K562 (cell line): ENCODE measurements at regions not wholly inside any gene's neighbourhood (a gene's known extent, or its start where the extent isn't known, plus 50 kb on each side); places are given as distances from the start of the nearest gene placed in this dataset.

ENCODE experiments used
- ATAC-seq: fragments of 200-7000 bp; cut with Tn5 transposase; 3 replicates; pipeline ENCODE4 v1.9.1; 2020; ENCODE audit warnings: moderate library complexity
- BruUV-seq: library from RNA; stranded (reverse); fragments of 400-500 nt; replicated peaks from 2 replicates; lab custom pipeline; 2021; lab: Mats Ljungman, UMichigan
- CTCF ChIA-PET: fragments of 300-600 bp; formaldehyde crosslinking; extraction: SDS; loops from one replicate; lab custom pipeline; 2021; ENCODE audit warnings: low intra/inter-chr PET ratio; lab: Yijun Ruan, JAX
- POLR2A ChIA-PET: fragments of 300-600, 350-650 bp; sonication (Branson Sonifier 250); formaldehyde crosslinking; extraction: SDS; loops from one replicate; lab custom pipeline; 2021; ENCODE audit warnings: antibody characterized with exemption, inconsistent platforms; lab: Yijun Ruan, JAX
- DNase-seq, 4 experiments: peaks; one replicate each; pipeline versions ENCODE4 v3.0.0 to v3.0.0-alpha.2; 2011 to 2018; ENCODE audit warnings: low spot score in 3 of 4, mixed read lengths in 3 of 4; ENCODE audit errors: extremely low read depth in 1 of 4
- FAIRE-seq: peaks from 2 replicates; lab custom pipeline; 2011; peaks lifted over from hg19 to GRCh38; lab: Jason Lieb, UNC
- H2AFZ ChIP-seq: 2 replicates; pipeline ENCODE4 v1.6.0; 2011; ENCODE audit warnings: low read depth, low read length, control low read depth, inconsistent platforms
- H3K27ac ChIP-seq: fragments of 200-600 bp; 3 replicates; pipeline ENCODE4 v1.8.0; 2011; ENCODE audit warnings: low read depth, mild to moderate bottlenecking, control low read depth, inconsistent platforms, low read length, moderate library complexity, mixed read lengths; ENCODE audit errors: extremely low read depth
- H3K27me3 ChIP-seq, 2 experiments: fragments of 300-600 bp in 1 of 2; 2 replicates in 1 of 2; 3 replicates in 1 of 2; pipeline versions ENCODE4 v1.6.0 to v1.8.0; 2011; ENCODE audit warnings: inconsistent platforms in 2 of 2, low read length in 2 of 2, mild to moderate bottlenecking in 1 of 2, mixed read lengths in 1 of 2, moderate library complexity in 1 of 2; ENCODE audit not compliant: control insufficient read depth in 2 of 2, insufficient read depth in 2 of 2
- H3K36me3 ChIP-seq: fragments of 300-600 bp; 3 replicates; pipeline ENCODE4 v1.8.0; 2011; ENCODE audit warnings: mild to moderate bottlenecking, low read length, inconsistent platforms; ENCODE audit not compliant: control insufficient read depth, insufficient read depth
- H3K4me1 ChIP-seq, 2 experiments: fragments of 200-600 bp in 1 of 2; replicated peaks in 1 of 2; 2 replicates in 1 of 2; 3 replicates in 1 of 2; pipeline versions ENCODE4 v1.5.1 to v1.8.0; 2011; ENCODE audit warnings: inconsistent platforms in 2 of 2, low read length in 2 of 2, mild to moderate bottlenecking in 1 of 2, mixed read lengths in 1 of 2, moderate library complexity in 1 of 2; ENCODE audit not compliant: control insufficient read depth in 2 of 2, insufficient read depth in 2 of 2
- H3K4me2 ChIP-seq: 2 replicates; pipeline ENCODE4 v1.6.1; 2011; ENCODE audit warnings: low read length, control low read depth, inconsistent platforms, mixed read lengths; ENCODE audit not compliant: insufficient read depth
- H3K4me3 ChIP-seq: fragments of 200-600 bp; sonication (generic), shearing (Covaris generic); 2 replicates; pipeline ENCODE4 v1.5.1; 2016; ENCODE audit warnings: control low read depth, inconsistent platforms
- H3K79me2 ChIP-seq: fragments of 200-600 bp; 3 replicates; pipeline ENCODE4 v1.8.0; 2011; ENCODE audit warnings: low read length, inconsistent platforms; ENCODE audit not compliant: control insufficient read depth, insufficient read depth
- H3K9ac ChIP-seq, 2 experiments: 2 replicates each; pipeline versions ENCODE4 v1.6.0 to v1.6.1; 2011; ENCODE audit warnings: low read depth in 2 of 2, low read length in 2 of 2, control low read depth in 1 of 2, inconsistent platforms in 1 of 2, mild to moderate bottlenecking in 1 of 2, mixed read lengths in 1 of 2; ENCODE audit not compliant: insufficient read depth in 1 of 2
- H3K9me1 ChIP-seq: one replicate; pipeline ENCODE4 v1.6.0; 2011; ENCODE audit warnings: inconsistent platforms, mild to moderate bottlenecking, low read length, moderate library complexity; ENCODE audit not compliant: control insufficient read depth, insufficient read depth
- H3K9me3 ChIP-seq: replicated peaks from 2 replicates; pipeline ENCODE4 v1.5.1; 2011; ENCODE audit warnings: low read depth, low read length, inconsistent platforms; ENCODE audit not compliant: control insufficient read depth, insufficient read depth
- H4K20me1 ChIP-seq: replicated peaks from 2 replicates; pipeline ENCODE4 v1.6.1; 2011; ENCODE audit warnings: low read length, inconsistent platforms, mixed read lengths; ENCODE audit not compliant: control insufficient read depth, insufficient read depth
- ADNP ChIP-seq: fragments of 200-800 bp; sonication (Bioruptor generic); IDR thresholded peaks from 2 replicates; pipeline ENCODE4 v1.6.1; 2016; ENCODE audit warnings: missing genetic modification characterization, missing compliant biosample characterization
- CXXC5 ChIP-seq: fragments of 250-450 bp; sonication (Bioruptor Pico); IDR thresholded peaks from 2 replicates; pipeline ENCODE4 v1.8.0; 2022; ENCODE audit warnings: inconsistent platforms, mild to moderate bottlenecking, moderate library complexity
- NCOA4 ChIP-seq: fragments of 450-650 bp; IDR thresholded peaks from 2 replicates; pipeline ENCODE4 v1.6.1; 2018; ENCODE audit warnings: mild to moderate bottlenecking; ENCODE audit not compliant: partially characterized antibody
- NR4A1 ChIP-seq, 2 experiments: fragments of 250-450 bp in 1 of 2; fragments of 450-650 bp in 1 of 2; sonication (Bioruptor Pico) in 1 of 2; IDR thresholded peaks; 2 replicates each; pipeline versions ENCODE4 v1.4.0 to v1.6.1; 2016 to 2020; ENCODE audit warnings: mild to moderate bottlenecking in 2 of 2, missing compliant biosample characterization in 1 of 2, missing genetic modification characterization in 1 of 2, moderate library complexity in 1 of 2
- SMAD4 ChIP-seq: fragments of 250-450 bp; sonication (Bioruptor Pico); conservative IDR thresholded peaks from 2 replicates; pipeline ENCODE4 v1.8.0; 2021; ENCODE audit warnings: inconsistent platforms, mild to moderate bottlenecking, moderate library complexity
- SRSF3 ChIP-seq: fragments of 200-400 bp; formaldehyde crosslinking; IDR thresholded peaks from 2 replicates; pipeline ENCODE4 v1.6.1; 2016; ENCODE audit warnings: mild to moderate bottlenecking, low read length, moderate library complexity; ENCODE audit not compliant: insufficient read depth
- ZNF212 ChIP-seq: fragments of 450-650 bp; formaldehyde crosslinking; IDR thresholded peaks from 2 replicates; pipeline ENCODE4 v1.4.0; 2020; ENCODE audit warnings: mild to moderate bottlenecking
- ZNF740 ChIP-seq, 3 experiments: fragments of 200-800 bp in 1 of 3; sonication (Bioruptor generic) in 1 of 3; sonication (generic) in 1 of 3; formaldehyde crosslinking in 1 of 3; IDR thresholded peaks; 2 replicates each; pipeline versions ENCODE4 v1.6.1 to v1.8.0; 2016 to 2022; ENCODE audit warnings: mild to moderate bottlenecking in 2 of 3, missing compliant biosample characterization in 2 of 3, missing genetic modification characterization in 2 of 3, missing genetic modification reagents in 1 of 3
- WGBS: fragments of 100-300 bp; shearing (Covaris generic); methylation state at CpG from one replicate; pipeline ENCODE4 v1.1.6; 2016; ENCODE audit warnings: low coverage, mixed read lengths; ENCODE audit not compliant: insufficient coverage; ENCODE audit errors: missing lambda C conversion rate; 5-methylcytosine and 5-hydroxymethylcytosine counted together
- in situ Hi-C: fragments of 300-500 bp; cut with MboI; formaldehyde crosslinking; loops from 4 replicates; pipeline ENCODE4 v1.15.0; 2018; ENCODE audit warnings: inconsistent platforms, mixed read lengths
- intact Hi-C: fragments of 100-400 bp; cut with micrococcal nuclease; formaldehyde crosslinking; loops from 2 replicates; pipeline ENCODE4 v1.14.2; 2022
- TF ChIP-seq, protein P1 (sequence below): fragments of 450-650 bp; IDR thresholded peaks from 2 replicates; pipeline ENCODE4 v1.6.1; 2017; ENCODE audit warnings: antibody characterized with exemption, mild to moderate bottlenecking
- TF ChIP-seq, protein P2 (sequence below): sonication (generic); formaldehyde crosslinking; IDR thresholded peaks from 2 replicates; pipeline ENCODE4 v1.8.1; 2023; ENCODE audit warnings: mild to moderate bottlenecking, missing genetic modification reagents

DNA sequence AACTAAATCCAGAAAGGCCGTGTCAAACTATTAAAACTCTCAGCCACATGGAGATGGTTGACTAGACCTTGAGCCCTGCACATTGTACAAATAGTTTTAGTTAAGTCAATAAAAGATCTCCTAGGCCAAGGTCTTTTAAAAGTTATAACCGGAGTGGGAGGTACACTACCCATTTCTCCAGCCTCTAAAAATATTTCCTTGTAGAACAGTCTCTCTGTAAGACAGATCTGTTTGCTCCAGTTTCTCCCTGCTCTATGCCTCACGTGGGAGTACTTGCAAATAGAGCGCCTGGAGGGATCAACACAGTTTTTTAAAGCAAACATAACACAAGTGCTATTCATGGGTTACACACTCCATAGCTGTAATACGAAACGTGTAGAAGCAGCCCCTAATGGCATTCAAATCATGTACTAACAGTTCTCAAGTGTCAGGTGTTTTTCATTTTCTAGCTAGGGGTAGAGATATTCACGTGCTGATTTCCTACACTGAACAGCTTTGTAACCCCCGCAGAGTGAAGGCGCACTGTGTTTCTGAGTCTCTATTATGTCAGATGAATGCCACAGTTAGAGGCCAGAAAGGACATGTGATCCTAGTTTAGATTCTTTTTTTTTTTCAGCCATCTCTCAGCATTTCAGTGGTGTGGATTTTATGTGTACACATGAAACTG is 703.4 kb upstream of the GRAMD2B start:
- WGBS = 2% methylated on average over 9 of the region's 9 CpGs
- no peaks in the 10 kb centered on the region for H3K36me3 ChIP-seq
- POLR2A ChIA-PET = no interaction called here
- H3K9me3 ChIP-seq = no peaks in the 10 kb centered on the region
- H3K4me2 ChIP-seq = no peak overlapping the region
- no peaks in the 10 kb centered on the region for H3K9me1 ChIP-seq
- H3K4me1 ChIP-seq = no peaks in the 10 kb centered on the region
- no peak for TF ChIP-seq SRSF3
- no peak for TF ChIP-seq SMAD4 (CRISPR knock-in tag)
- TF ChIP-seq ZNF740 (CRISPR knock-in tag; IDR thresholded peaks at IDR 0.05) = no peak
- TF ChIP-seq ZNF740 (tag; IDR thresholded peaks at IDR 0.05) = no peak
- TF ChIP-seq ADNP (tag) = no peak
- TF ChIP-seq ZNF212 (CRISPR knock-in tag) = no peak
- TF ChIP-seq, protein P1, sequence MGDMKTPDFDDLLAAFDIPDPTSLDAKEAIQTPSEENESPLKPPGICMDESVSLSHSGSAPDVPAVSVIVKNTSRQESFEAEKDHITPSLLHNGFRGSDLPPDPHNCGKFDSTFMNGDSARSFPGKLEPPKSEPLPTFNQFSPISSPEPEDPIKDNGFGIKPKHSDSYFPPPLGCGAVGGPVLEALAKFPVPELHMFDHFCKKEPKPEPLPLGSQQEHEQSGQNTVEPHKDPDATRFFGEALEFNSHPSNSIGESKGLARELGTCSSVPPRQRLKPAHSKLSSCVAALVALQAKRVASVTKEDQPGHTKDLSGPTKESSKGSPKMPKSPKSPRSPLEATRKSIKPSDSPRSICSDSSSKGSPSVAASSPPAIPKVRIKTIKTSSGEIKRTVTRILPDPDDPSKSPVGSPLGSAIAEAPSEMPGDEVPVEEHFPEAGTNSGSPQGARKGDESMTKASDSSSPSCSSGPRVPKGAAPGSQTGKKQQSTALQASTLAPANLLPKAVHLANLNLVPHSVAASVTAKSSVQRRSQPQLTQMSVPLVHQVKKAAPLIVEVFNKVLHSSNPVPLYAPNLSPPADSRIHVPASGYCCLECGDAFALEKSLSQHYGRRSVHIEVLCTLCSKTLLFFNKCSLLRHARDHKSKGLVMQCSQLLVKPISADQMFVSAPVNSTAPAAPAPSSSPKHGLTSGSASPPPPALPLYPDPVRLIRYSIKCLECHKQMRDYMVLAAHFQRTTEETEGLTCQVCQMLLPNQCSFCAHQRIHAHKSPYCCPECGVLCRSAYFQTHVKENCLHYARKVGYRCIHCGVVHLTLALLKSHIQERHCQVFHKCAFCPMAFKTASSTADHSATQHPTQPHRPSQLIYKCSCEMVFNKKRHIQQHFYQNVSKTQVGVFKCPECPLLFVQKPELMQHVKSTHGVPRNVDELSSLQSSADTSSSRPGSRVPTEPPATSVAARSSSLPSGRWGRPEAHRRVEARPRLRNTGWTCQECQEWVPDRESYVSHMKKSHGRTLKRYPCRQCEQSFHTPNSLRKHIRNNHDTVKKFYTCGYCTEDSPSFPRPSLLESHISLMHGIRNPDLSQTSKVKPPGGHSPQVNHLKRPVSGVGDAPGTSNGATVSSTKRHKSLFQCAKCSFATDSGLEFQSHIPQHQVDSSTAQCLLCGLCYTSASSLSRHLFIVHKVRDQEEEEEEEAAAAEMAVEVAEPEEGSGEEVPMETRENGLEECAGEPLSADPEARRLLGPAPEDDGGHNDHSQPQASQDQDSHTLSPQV = no peak
- TF ChIP-seq NR4A1 (CRISPR knock-in tag; IDR thresholded peaks at IDR 0.05) = no peak
- no peak for TF ChIP-seq NR4A1 (tag; IDR thresholded peaks at IDR 0.05)
- TF ChIP-seq, protein P2, sequence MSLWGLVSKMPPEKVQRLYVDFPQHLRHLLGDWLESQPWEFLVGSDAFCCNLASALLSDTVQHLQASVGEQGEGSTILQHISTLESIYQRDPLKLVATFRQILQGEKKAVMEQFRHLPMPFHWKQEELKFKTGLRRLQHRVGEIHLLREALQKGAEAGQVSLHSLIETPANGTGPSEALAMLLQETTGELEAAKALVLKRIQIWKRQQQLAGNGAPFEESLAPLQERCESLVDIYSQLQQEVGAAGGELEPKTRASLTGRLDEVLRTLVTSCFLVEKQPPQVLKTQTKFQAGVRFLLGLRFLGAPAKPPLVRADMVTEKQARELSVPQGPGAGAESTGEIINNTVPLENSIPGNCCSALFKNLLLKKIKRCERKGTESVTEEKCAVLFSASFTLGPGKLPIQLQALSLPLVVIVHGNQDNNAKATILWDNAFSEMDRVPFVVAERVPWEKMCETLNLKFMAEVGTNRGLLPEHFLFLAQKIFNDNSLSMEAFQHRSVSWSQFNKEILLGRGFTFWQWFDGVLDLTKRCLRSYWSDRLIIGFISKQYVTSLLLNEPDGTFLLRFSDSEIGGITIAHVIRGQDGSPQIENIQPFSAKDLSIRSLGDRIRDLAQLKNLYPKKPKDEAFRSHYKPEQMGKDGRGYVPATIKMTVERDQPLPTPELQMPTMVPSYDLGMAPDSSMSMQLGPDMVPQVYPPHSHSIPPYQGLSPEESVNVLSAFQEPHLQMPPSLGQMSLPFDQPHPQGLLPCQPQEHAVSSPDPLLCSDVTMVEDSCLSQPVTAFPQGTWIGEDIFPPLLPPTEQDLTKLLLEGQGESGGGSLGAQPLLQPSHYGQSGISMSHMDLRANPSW (CRISPR knock-in tag) = no peak
- no peak for TF ChIP-seq NCOA4
- TF ChIP-seq CXXC5 (CRISPR knock-in tag) = no peak
- TF ChIP-seq, all 486 proteins: peak for 0
- intact Hi-C loops = no loop called here
- in situ Hi-C loops = no loop called here
- CTCF ChIA-PET = no interaction called here
- H4K20me1 ChIP-seq = no peaks in the 10 kb centered on the region
- H3K9ac ChIP-seq = no peak overlapping the region
- H2AFZ ChIP-seq = no peak overlapping the region
- no peaks in the 10 kb centered on the region for H3K79me2 ChIP-seq
- ATAC-seq (no peak), FAIRE-seq (no peak), DNase-seq (no peak)
- no peak overlapping the region for H3K4me3 ChIP-seq
- H3K27ac ChIP-seq = no peak overlapping the region
- BruUV-seq = no TSS peak
- no peaks in the 10 kb centered on the region for H3K27me3 ChIP-seq
